Left lung (tissue), 4 donors: ENCODE measurements at regions not wholly inside any gene's neighbourhood (a gene's known extent, or its start where the extent isn't known, plus 50 kb on each side); places are given as distances from the start of the nearest gene placed in this dataset.

Source experiments
- ATAC-seq: fragments of 200-7000 bp; cut with Tn5 transposase; one replicate; pipeline ENCODE4 v1.9.1; 2020; ENCODE audit warnings: moderate library complexity
- DNase-seq, 4 donors: peaks; one replicate each; pipeline ENCODE4 v3.0.0-alpha.2; 2013 to 2020
- H3K27ac ChIP-seq, 2 donors: fragments of 200-600 bp; sonication (generic) in 1 of 2; one replicate each; pipeline versions ENCODE4 v1.5.0 to v1.8.0; 2020 to 2021
- H3K27me3 ChIP-seq, 2 donors: fragments of 200-600 bp; sonication (generic) in 1 of 2; one replicate each; pipeline versions ENCODE4 v1.5.0 to v1.8.0; 2020 to 2021
- H3K36me3 ChIP-seq, 2 donors: fragments of 200-600 bp; sonication (generic) in 1 of 2; one replicate each; pipeline versions ENCODE4 v1.5.0 to v1.8.0; 2020 to 2021
- H3K4me1 ChIP-seq, 2 donors: fragments of 200-600 bp; one replicate each; pipeline ENCODE4 v1.8.0; 2021
- H3K4me3 ChIP-seq, 2 donors: fragments of 200-600 bp; sonication (generic) in 1 of 2; one replicate each; pipeline versions ENCODE4 v1.5.0 to v1.8.0; 2020 to 2021; ENCODE audit warnings: mild to moderate bottlenecking in 1 of 2
- H3K9me3 ChIP-seq, 2 donors: fragments of 200-600 bp; sonication (generic) in 1 of 2; one replicate each; pipeline versions ENCODE4 v1.5.0 to v1.8.0; 2020 to 2021
- intact Hi-C, 2 donors: fragments of 100-400 bp; cut with DNase I; formaldehyde crosslinking; loops; one replicate each; pipeline versions ENCODE4 v1.11.2 to v1.14.2; 2022
- TF ChIP-seq, protein P1 (sequence below), 2 donors: fragments of 200-600 bp; sonication (generic) in 1 of 2; IDR thresholded peaks; one replicate each; pipeline versions ENCODE4 v1.5.0 to v1.8.0; 2021; ENCODE audit warnings: antibody characterized with exemption in 2 of 2
- donor health status: DM: no; HTN: yes; CAD: no.
- donor health status: DM: no; HTN: no; CAD: no.

GRCh38 chrX:46250151-46250550, 295.1 kb downstream of the ZNF674 start:
- no peaks in the 10 kb centered on the region for H3K9me3 ChIP-seq
- intact Hi-C loops: no loop called here
- H3K4me1 ChIP-seq: no peaks in the 10 kb centered on the region
- no peaks in the 10 kb centered on the region for H3K36me3 ChIP-seq
- no peak overlapping the region for H3K4me3 ChIP-seq
- ATAC-seq: no peak
- no peak overlapping the region for H3K27ac ChIP-seq
- no peaks in the 10 kb centered on the region for H3K27me3 ChIP-seq
- TF ChIP-seq, protein P1, sequence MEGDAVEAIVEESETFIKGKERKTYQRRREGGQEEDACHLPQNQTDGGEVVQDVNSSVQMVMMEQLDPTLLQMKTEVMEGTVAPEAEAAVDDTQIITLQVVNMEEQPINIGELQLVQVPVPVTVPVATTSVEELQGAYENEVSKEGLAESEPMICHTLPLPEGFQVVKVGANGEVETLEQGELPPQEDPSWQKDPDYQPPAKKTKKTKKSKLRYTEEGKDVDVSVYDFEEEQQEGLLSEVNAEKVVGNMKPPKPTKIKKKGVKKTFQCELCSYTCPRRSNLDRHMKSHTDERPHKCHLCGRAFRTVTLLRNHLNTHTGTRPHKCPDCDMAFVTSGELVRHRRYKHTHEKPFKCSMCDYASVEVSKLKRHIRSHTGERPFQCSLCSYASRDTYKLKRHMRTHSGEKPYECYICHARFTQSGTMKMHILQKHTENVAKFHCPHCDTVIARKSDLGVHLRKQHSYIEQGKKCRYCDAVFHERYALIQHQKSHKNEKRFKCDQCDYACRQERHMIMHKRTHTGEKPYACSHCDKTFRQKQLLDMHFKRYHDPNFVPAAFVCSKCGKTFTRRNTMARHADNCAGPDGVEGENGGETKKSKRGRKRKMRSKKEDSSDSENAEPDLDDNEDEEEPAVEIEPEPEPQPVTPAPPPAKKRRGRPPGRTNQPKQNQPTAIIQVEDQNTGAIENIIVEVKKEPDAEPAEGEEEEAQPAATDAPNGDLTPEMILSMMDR (IDR thresholded peaks at IDR 0.05): no peak
- no peak for DNase-seq

GRCh38 chrX:46247456-46247855, 297.8 kb downstream of the ZNF674 start:
- H3K27me3 ChIP-seq: no peaks in the 10 kb centered on the region
- ATAC-seq: no peak
- H3K36me3 ChIP-seq: no peaks in the 10 kb centered on the region
- TF ChIP-seq, protein P1 (IDR thresholded peaks at IDR 0.05): no peak
- H3K9me3 ChIP-seq: no peaks in the 10 kb centered on the region
- intact Hi-C loops: no loop called here
- no peaks in the 10 kb centered on the region for H3K4me1 ChIP-seq
- no peak for DNase-seq
- no peak overlapping the region for H3K4me3 ChIP-seq
- no peak overlapping the region for H3K27ac ChIP-seq

DNA sequence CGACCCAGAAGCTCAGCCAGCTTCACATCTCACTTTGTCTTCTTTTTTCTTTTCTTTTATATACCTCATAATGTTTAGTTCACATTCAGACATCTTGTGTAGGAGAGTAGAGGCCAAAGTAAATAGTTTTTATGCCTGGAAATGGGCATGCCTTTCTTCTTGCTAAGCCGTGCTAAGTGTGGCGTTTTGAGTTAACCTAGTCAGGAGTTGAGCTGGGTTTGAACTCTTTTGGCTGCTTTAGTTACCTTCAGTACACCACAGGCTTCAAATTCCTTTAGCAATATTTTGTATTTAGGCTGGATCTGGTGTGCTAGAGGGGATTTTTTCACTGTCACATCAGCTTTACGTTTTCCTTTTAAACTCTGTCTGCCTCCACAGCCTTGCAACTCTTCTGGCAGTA, 300.8 kb downstream of the ZNF674 start:
- H3K4me1 ChIP-seq: no peaks in the 10 kb centered on the region
- DNase-seq (no peak), ATAC-seq (no peak)
- no peaks in the 10 kb centered on the region for H3K36me3 ChIP-seq
- TF ChIP-seq, protein P1 (IDR thresholded peaks at IDR 0.05): no peak
- no peaks in the 10 kb centered on the region for H3K27me3 ChIP-seq
- no peak overlapping the region for H3K4me3 ChIP-seq
- no peak overlapping the region for H3K27ac ChIP-seq
- H3K9me3 ChIP-seq: no peaks in the 10 kb centered on the region
- intact Hi-C loops: no loop called here

GRCh38 chrX:46236411-46236810, 308.8 kb downstream of the ZNF674 start:
- no peaks in the 10 kb centered on the region for H3K4me1 ChIP-seq
- ATAC-seq (no peak), DNase-seq (no peak)
- H3K36me3 ChIP-seq: no peaks in the 10 kb centered on the region
- H3K9me3 ChIP-seq: no peaks in the 10 kb centered on the region
- intact Hi-C loops: no loop called here
- H3K27me3 ChIP-seq: no peaks in the 10 kb centered on the region
- TF ChIP-seq, protein P1 (IDR thresholded peaks at IDR 0.05): no peak
- H3K4me3 ChIP-seq: no peak overlapping the region
- no peak overlapping the region for H3K27ac ChIP-seq

- intact Hi-C loops: no loop called here
- Histone ChIP-seq H3K36me3 (no peaks in the 10 kb centered on the region), H3K9me3 (no peaks in the 10 kb centered on the region), H3K27me3 (no peaks in the 10 kb centered on the region), H3K4me3 (no peak overlapping the region), H3K4me1 (no peaks in the 10 kb centered on the region), H3K27ac (no peak overlapping the region)
- TF ChIP-seq, protein P1 (IDR thresholded peaks at IDR 0.05): no peak
- ATAC-seq: no peak
- no peak for DNase-seq
These were observed 309.4 kb downstream of the ZNF674 start for GRCh38 chrX:46235778-46236177.
